ENCODE measurements at regions not wholly inside any gene's neighbourhood (a gene's known extent, or its start where the extent isn't known, plus 50 kb on each side); places are given as distances from the start of the nearest gene placed in this dataset.

GRCh38 chr10:128854204-128854603 lies 612.8 kb upstream of the MGMT start:
- no peak for DNase-seq (ENCODE audit: low spot score)

DNA sequence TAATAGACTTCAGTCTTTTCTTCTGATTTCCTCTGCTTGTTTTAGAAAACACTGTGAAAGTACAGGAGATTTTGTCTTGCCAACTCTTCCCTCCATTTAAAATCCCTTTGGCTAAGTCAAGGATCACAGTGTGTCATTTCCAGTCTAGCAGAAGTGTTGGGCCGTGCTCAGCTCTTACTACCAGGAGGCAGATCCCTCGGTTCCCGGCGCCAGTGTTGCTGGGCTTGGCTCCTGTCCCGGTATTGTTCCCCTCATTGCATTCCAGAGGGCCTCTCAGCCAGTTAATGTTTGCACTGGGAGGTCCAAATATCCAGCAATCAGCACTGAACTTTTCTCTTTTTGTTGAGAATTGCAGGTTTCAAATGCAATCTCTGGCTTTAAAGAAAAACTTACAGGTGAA lies 612.1 kb upstream of the MGMT start:
- no peak for DNase-seq (ENCODE audit: low spot score)

- DNase-seq (ENCODE audit: low spot score), result no peak
Observed at GRCh38 chr10:128855618-128856428, 611.2 kb upstream of the MGMT start.

DNA sequence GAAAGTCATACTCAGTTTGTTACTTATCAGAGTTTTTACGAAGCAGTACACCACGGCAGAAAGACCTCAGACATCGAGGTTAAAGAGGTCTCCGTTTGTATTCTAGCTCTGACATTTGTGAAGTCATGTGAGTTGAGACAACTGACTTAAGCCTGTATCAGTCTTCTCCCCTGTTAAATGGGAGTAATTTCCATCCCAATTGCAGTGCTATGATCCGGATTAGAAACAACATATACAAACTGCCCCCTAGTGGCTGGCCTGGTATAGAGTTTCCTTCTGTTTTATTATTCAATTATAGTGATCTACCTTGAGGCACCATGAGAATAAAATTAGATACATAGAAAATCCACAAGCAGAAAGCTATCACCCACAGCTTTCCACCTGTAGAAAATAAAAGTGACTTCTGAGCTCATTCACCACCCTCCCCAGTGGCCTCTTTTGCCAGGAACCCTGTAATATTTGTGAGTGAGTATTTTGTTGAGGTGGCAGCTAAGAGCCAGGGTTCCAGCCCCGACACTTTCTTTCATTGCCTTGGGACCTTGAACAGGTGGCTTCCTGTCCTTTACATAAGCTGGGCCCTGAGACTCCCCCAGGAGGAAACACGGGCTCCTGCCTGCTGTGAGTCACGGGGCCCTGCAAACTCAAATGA lies 607.2 kb upstream of the MGMT start:
- DNase-seq (ENCODE audit: low spot score), result peak; percentile 8

DNA sequence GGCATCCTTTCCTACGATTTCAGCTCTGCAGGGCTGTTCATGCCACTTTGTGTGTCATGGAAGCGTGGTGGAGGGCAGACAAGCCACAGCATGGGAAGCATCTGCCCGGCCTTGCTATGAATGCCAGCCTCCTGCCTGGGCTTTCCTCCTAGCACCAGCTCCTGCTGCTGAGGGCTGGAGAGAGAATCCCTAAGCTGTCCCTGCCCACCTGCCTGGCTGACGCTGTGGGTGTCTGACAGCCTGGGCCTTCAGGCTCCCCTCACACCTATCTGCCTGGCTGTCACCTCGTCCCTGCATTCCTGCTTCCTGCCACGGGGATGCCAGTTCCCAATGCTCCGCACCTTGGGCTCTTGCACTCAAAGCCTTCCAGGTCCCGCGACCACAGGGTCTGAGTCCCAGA lies 606.5 kb upstream of the MGMT start:
- DNase-seq (ENCODE audit: low spot score), result no peak

GRCh38 chr10:128861018-128861901 lies 605.8 kb upstream of the MGMT start:
- no peak for DNase-seq (ENCODE audit: low spot score)

DNA sequence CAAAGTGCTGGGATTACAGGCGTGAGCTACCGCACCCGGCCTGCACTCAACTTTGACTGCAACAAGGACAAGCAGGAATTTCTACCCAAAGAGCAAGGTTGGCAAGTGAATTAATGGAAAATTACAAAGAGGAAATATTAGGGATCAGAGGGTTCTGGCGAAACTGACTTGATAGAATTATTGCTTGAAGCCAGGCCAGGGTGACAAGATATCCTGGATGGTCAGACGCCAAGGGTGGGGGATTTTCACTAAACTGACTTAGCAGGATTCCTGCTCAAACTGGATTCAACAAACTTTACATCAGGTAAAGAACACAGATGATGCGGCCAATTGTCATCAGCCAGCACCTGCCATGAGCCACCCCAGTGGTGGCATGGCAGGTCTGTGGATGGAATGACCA lies 603.6 kb upstream of the MGMT start:
- no peak for DNase-seq (ENCODE audit: low spot score)

- no peak for DNase-seq (ENCODE audit: low spot score)
Observed at GRCh38 chr10:128863823-128864405, 603.1 kb upstream of the MGMT start.

DNA sequence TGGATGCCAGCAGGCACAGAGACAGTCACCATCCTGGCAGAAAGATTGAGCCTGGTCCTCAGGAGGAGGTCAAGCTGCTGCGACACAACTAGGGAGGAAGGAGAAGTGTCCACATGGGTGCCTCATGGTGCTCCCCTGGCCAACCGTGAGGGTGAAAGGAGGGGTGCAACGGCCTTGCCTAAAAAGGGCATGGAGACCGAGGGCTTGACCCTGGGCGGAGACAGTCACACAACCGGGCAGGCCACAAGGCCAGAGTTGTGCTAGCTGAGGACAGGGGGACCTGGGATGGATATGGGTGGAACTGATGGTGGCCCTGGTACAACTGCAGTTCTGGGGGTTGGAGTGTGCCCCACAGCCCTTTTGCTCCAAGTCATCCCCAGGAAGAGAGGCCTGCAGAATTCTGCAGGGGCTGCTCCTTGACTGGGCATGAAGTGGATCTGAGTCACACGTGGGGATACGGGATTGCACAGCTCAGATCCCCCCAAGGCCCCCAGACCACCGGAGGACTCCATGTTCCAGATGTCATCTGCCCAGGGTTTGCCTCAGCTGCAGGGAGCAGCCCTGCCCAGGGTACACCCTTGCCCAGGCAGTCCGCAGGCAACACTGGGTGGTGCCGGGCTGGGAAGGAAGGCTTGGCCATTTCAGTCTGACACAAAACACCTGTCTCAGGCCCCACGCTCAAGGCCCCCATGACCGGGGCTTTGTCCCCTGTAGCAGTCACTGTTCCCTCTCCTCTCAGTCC lies 602.3 kb upstream of the MGMT start:
- no peak for DNase-seq (ENCODE audit: low spot score)

DNA sequence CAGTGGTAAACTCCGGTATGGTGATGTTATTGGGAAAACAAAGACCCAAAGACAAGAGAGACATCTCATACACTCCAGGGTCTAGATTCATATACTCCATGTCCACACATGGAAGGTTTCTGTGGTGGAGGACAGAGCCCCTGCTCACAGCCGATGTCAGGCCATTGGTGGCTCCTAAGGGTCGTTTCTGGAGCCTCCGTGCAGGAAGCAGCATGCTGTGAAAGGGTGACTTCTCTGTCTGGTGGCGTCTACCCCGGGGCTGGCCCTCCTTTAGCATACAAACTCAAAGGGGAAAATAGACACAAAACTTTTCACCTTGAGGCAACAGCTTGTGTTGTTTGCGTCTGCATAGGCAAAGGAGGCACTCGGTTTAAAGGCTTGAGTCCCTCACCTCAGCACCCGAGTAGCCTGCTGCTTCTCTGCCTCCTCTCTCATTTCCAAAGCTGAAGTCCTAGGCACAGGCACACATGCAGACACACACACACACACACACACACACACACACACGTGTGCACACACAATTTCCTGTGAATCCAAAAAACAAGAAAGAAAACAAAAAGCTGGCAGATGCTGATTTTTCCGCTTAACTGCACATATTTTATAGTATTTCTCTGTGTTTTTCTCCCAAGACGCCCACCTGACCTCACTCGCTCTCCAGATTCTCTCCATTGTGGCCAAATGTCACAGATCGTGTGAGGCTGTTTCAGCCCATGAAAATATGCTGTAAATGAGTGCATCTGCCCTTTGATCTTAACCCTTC lies 601.4 kb upstream of the MGMT start:
- no peak for DNase-seq (ENCODE audit: low spot score)

- no peak for DNase-seq (ENCODE audit: low spot score)
Observed at GRCh38 chr10:128866551-128866950, 600.5 kb upstream of the MGMT start.

DNA sequence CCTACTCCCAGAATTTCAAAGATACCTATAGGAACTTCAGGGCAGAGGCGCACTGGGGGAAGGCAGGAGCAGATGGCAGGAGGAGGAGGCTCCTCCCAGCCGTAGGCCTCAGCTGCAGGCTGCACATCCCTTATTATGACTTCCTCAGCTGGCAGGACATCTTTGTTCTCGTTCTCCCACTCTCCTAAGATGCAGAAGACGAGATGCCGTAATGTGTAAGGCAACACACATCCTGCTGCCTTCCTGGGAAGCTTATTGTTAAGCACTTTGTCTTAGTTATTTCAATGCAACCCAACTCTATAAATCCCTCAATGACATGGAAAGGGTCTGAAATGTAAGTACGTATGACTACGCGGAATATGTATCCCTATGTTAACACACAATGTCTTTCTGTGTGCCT lies 599.8 kb upstream of the MGMT start:
- DNase-seq (ENCODE audit: low spot score), result no peak

GRCh38 chr10:128867819-128868218 lies 599.2 kb upstream of the MGMT start:
- no peak for DNase-seq (ENCODE audit: low spot score)

DNA sequence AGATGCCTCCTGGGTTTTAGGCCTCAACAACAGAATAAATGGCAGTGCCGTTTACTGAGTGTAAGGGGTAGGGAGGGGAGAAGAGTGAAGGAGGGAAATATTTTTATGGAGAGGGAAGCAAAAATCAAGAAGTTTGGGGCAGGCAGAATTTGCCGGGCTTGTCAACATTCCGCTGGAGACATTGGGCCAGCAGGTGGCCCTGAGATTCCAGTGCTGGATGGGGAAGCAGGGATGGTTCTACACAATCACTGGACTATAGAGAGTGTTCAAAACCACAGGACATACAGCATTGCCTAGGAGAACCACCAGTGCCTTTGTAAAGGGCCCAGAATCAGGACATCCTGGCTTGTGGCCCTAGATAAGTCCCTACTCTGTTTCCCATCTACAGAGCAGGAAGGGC lies 598.6 kb upstream of the MGMT start:
- no peak for DNase-seq (ENCODE audit: low spot score)

DNA sequence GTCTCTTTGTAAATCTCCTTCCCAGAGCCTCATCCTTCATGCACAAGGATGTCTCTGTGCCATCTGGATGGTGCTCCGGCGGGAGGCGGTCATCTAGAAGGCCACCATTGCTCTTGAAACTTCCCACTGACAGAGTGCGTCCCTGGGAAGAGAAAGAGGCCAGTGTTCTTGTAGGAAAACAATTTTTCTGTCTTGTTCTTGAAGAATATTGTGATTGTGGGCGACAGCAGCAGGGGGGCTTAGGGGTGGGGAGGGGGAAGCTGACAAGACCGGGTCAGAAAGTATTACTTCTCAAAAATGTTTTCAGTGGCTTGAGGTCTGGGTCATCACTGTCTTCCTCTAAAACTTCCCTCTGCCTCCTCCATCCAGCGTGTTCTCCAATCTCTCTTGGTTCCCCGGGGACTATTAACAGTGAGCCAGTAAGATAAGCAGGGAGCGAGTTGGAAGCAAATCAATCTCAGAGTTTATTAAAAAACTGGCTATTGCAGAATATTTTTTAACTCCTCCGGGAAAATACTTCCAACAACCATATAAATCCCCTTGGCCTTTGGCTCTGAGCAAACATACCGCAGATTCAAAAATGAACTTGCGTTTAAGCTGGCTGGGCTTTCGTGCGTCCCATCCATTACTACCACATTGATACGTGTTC lies 597.8 kb upstream of the MGMT start:
- no peak for DNase-seq (ENCODE audit: low spot score)

DNA sequence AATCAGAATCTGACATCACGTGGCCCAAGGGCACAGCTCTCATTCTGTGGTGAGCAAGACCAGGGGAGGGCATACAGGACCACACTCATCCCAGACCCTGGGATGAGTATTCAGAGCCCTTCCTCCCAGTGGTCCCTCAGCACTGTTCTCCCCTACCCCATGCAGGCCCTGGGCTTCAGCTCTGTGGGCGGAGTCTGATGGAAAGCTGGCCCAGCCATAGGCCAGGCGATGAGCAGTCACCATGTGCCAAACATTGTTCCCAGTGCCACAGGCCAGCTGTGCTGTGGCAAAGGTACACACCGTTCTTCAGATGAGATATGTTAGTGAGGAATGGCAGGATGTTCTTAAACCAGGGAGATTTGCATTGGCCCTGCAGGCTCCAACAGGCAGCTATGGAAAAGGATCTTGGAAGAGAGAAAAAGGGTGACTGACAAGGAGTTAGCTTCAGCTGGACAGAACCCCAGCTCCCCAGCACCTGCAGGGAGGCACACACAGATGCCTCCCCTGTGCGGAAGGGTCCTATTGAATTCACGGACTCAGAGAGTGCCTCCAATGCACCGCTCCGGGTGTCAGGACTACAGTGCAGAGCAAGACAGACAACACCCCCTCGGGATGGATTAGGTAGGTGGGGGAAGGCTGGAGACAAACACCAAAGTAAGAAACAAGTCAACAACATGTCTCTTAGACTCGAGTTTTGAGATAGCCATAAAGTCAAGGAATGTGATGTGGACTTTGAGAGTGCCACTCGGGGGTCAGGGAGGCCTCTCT lies 596.0 kb upstream of the MGMT start:
- DNase-seq (ENCODE audit: low spot score), result no peak

DNA sequence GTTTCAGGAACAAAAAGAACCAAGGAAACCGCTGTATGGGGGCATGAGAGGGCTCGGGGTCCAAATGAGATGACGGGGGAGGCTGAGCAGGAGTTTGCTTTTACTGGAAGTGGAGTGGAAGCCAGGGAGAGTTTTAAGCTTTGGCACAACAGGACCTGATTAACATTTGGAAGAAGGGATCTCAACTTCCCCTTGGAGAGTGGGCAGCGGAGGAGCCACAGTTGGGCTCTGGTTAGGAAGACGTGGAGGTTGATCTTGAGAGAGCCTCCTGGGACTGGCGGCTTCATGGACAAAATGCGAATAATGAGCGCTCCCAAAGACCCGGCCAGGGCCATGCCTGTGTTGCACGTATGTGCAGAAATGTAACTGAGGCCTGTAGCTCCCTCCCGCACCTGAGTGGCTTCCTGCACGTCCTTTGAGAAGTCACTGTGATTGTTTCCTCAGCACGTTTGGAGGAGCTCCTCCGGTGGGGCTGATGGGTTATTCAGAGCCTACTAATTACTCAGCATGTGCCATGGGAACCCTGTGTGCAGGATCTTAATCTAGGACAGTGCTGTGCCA lies 595.3 kb upstream of the MGMT start:
- no peak for DNase-seq (ENCODE audit: low spot score)

DNA sequence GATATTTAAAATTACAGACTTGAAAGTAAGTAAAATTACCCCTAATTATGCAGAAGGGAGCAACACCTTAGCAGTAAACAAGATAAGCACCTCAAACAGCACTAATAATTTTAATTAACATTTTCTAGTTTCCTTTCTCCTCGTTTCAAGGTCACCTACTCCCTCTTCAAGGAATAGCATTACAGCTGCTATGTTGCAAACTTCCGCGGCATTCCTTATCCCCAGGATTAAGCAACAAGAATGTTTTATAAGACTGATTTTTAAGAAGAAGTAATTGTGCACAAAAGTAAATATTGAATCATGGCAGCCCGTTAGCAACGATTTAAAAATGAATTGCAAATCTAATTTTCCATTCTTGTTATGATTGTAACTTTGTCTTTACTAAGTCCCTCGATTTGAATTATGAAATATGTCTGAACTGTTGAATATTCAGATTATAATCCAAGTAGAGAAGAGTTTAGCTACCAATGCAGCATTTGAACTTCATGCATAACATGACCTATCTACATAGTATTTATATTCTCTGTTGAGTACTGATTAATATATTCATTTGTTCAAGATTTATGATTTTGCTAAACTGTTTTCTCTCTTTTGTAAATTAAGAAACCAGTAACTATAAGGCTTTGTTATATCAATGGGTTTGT lies 593.5 kb upstream of the MGMT start:
- DNase-seq (ENCODE audit: low spot score), result no peak

GRCh38 chr10:128874331-128874730 lies 592.7 kb upstream of the MGMT start:
- DNase-seq (ENCODE audit: low spot score), result no peak

All from hematopoietic multipotent progenitor cell treated with erythropoietin and hydrocortisone succinate and interleukin-3 and kit ligand, for 17 days (in vitro differentiated cells).